H9 (cell line): ENCODE measurements at regions not wholly inside any gene's neighbourhood (a gene's known extent, or its start where the extent isn't known, plus 50 kb on each side); places are given as distances from the start of the nearest gene placed in this dataset.

Source experiments
- DNase-seq: peaks from one replicate; pipeline ENCODE4 v3.0.0-alpha.2; 2017
- H2AFZ ChIP-seq: one replicate; pipeline ENCODE4 v1.6.1; 2013; ENCODE audit warnings: mild to moderate bottlenecking, low read length, control low read depth, moderate library complexity
- H2AK5ac ChIP-seq: 2 replicates; pipeline ENCODE4 v1.6.1; 2013; ENCODE audit warnings: low read length, control low read depth, mixed read lengths; ENCODE audit not compliant: insufficient read length
- H2BK120ac ChIP-seq: one replicate; pipeline ENCODE4 v1.6.1; 2013; ENCODE audit warnings: low read depth, mild to moderate bottlenecking, low read length, control low read depth, inconsistent platforms; ENCODE audit not compliant: poor library complexity, severe bottlenecking
- H2BK12ac ChIP-seq: 2 replicates; pipeline ENCODE4 v1.6.1; 2013; ENCODE audit warnings: low read length, control low read depth, mixed read lengths, low read depth; ENCODE audit not compliant: insufficient read length
- H2BK15ac ChIP-seq: 2 replicates; pipeline ENCODE4 v1.6.1; 2013; ENCODE audit warnings: low read depth, low read length, control low read depth
- H2BK20ac ChIP-seq: one replicate; pipeline ENCODE4 v1.6.1; 2013; ENCODE audit warnings: low read depth, mild to moderate bottlenecking, low read length, control low read depth, inconsistent platforms; ENCODE audit not compliant: poor library complexity, severe bottlenecking
- H2BK5ac ChIP-seq: 2 replicates; pipeline ENCODE4 v1.6.1; 2013; ENCODE audit warnings: low read length, control low read depth, mixed read lengths; ENCODE audit not compliant: insufficient read length
- H3K14ac ChIP-seq: 2 replicates; pipeline ENCODE4 v1.6.1; 2013; ENCODE audit warnings: low read length, control low read depth; ENCODE audit not compliant: insufficient read depth
- H3K18ac ChIP-seq: 2 replicates; pipeline ENCODE4 v1.6.1; 2013; ENCODE audit warnings: low read depth, mild to moderate bottlenecking, mixed read lengths, low read length, control low read depth; ENCODE audit not compliant: insufficient read length
- H3K23ac ChIP-seq: 2 replicates; pipeline ENCODE4 v1.6.1; 2013; ENCODE audit warnings: low read length, control low read depth, mixed read lengths, low read depth; ENCODE audit not compliant: insufficient read length
- H3K23me2 ChIP-seq: 2 replicates; pipeline ENCODE4 v1.6.1; 2013; ENCODE audit warnings: low read depth, mild to moderate bottlenecking, mixed read lengths, low read length, control low read depth; ENCODE audit not compliant: insufficient read length, poor library complexity, severe bottlenecking
- H3K27ac ChIP-seq: 2 replicates; pipeline ENCODE4 v1.5.1; 2013; ENCODE audit warnings: low read length, control low read depth, mixed read lengths, low read depth; ENCODE audit not compliant: insufficient read length
- H3K27me3 ChIP-seq: 2 replicates; pipeline ENCODE4 v1.6.1; 2013; ENCODE audit warnings: low read length, control low read depth, inconsistent platforms; ENCODE audit not compliant: insufficient read depth
- H3K4ac ChIP-seq: 2 replicates; pipeline ENCODE4 v1.6.1; 2013; ENCODE audit warnings: low read depth, mild to moderate bottlenecking, control low read depth, inconsistent platforms, low read length, moderate library complexity
- H3K4me1 ChIP-seq: 2 replicates; pipeline ENCODE4 v1.6.1; 2013; ENCODE audit warnings: low read length, control low read depth, inconsistent platforms; ENCODE audit not compliant: insufficient read depth
- H3K4me2 ChIP-seq: 2 replicates; pipeline ENCODE4 v1.6.1; 2013; ENCODE audit warnings: low read length, control low read depth, mixed read lengths; ENCODE audit not compliant: insufficient read length, insufficient read depth
- H3K56ac ChIP-seq: 2 replicates; pipeline ENCODE4 v1.6.1; 2013; ENCODE audit warnings: low read depth, mild to moderate bottlenecking, mixed read lengths, low read length, control low read depth; ENCODE audit not compliant: insufficient read length
- H3K79me1 ChIP-seq: 2 replicates; pipeline ENCODE4 v1.6.1; 2013; ENCODE audit warnings: low read depth, mild to moderate bottlenecking, moderate library complexity, low read length, control low read depth, inconsistent platforms; ENCODE audit not compliant: insufficient read depth, poor library complexity, severe bottlenecking
- H3K79me2 ChIP-seq: 2 replicates; pipeline ENCODE4 v1.6.1; 2013; ENCODE audit warnings: low read length, control low read depth, inconsistent platforms; ENCODE audit not compliant: insufficient read depth
- H3K9ac ChIP-seq: 2 replicates; pipeline ENCODE4 v1.6.1; 2013; ENCODE audit warnings: low read length, control low read depth, mixed read lengths; ENCODE audit not compliant: insufficient read length; ENCODE audit errors: extremely low read depth
- H3K9me3 ChIP-seq: one replicate; pipeline ENCODE4 v1.6.1; 2013; ENCODE audit warnings: low read depth, low read length, inconsistent platforms; ENCODE audit not compliant: control insufficient read depth
- H3T11ph ChIP-seq: one replicate; pipeline ENCODE4 v1.6.1; 2013; ENCODE audit warnings: mild to moderate bottlenecking, low read length, control low read depth, inconsistent platforms
- H4K20me1 ChIP-seq: one replicate; pipeline ENCODE4 v1.6.1; 2013; ENCODE audit not compliant: control insufficient read depth, insufficient read length, insufficient read depth
- H4K5ac ChIP-seq: 2 replicates; pipeline ENCODE4 v1.6.1; 2013; ENCODE audit warnings: low read depth, mild to moderate bottlenecking, mixed read lengths, low read length, control low read depth; ENCODE audit not compliant: insufficient read length
- H4K8ac ChIP-seq: replicated peaks from 2 replicates; pipeline ENCODE4 v1.6.1; 2013; ENCODE audit warnings: low read length, control low read depth, mixed read lengths, low read depth; ENCODE audit not compliant: insufficient read length
- H4K91ac ChIP-seq: 2 replicates; pipeline ENCODE4 v1.6.1; 2013; ENCODE audit warnings: low read depth, mild to moderate bottlenecking, moderate library complexity, mixed read lengths, low read length, control low read depth; ENCODE audit not compliant: insufficient read length
- H3K27ac Mint-ChIP-seq, 3 experiments: 2 replicates in 2 of 3; 3 replicates in 1 of 3; pipeline ENCODE4 v1.8.0; 2020 to 2021; ENCODE audit warnings: mixed read lengths in 3 of 3, mild to moderate bottlenecking in 1 of 3, moderate library complexity in 1 of 3
- H3K27me3 Mint-ChIP-seq: 2 replicates; pipeline ENCODE4 v1.8.0; 2021; ENCODE audit warnings: low read depth, mild to moderate bottlenecking, moderate library complexity, mixed read lengths
- H3K36me3 Mint-ChIP-seq, 3 experiments: 2 replicates in 2 of 3; 3 replicates in 1 of 3; pipeline ENCODE4 v1.8.0; 2020 to 2021; ENCODE audit warnings: low read depth in 3 of 3, mixed read lengths in 3 of 3; ENCODE audit not compliant: insufficient read depth in 1 of 3
- H3K4me1 Mint-ChIP-seq, 2 experiments: 2 replicates each; pipeline ENCODE4 v1.8.0; 2020; ENCODE audit warnings: mixed read lengths in 2 of 2
- H3K4me3 Mint-ChIP-seq, 2 experiments: 2 replicates in 1 of 2; 3 replicates in 1 of 2; pipeline ENCODE4 v1.8.0; 2020 to 2021; ENCODE audit warnings: mild to moderate bottlenecking in 2 of 2, mixed read lengths in 2 of 2, moderate library complexity in 1 of 2
- H3K9me3 Mint-ChIP-seq, 2 experiments: 2 replicates in 1 of 2; 3 replicates in 1 of 2; pipeline ENCODE4 v1.8.0; 2020; ENCODE audit warnings: mild to moderate bottlenecking in 2 of 2, mixed read lengths in 2 of 2, moderate library complexity in 1 of 2
- CTCF ChIP-seq: fragments of 200-600 bp; sonication (generic); conservative IDR thresholded peaks from 3 replicates; pipeline ENCODE4 v1.8.0; 2021; ENCODE audit warnings: antibody characterized with exemption, mild to moderate bottlenecking
- WGBS: extraction: QIAGEN DNeasy Blood & Tissue Kit; methylation state at CpG from one replicate; pipeline ENCODE4 v1.1.7; 2013; ENCODE audit warnings: missing lambda C conversion rate, low lambda C conversion rate, mixed read lengths; ENCODE audit not compliant: insufficient read length; ENCODE audit errors: extremely low coverage; 5-methylcytosine and 5-hydroxymethylcytosine counted together

- Histone ChIP-seq H3K14ac (no peak overlapping the region), H3K9ac (no peak overlapping the region), H3K27me3 (no peaks in the 10 kb centered on the region), H3K27ac (no peak overlapping the region), H2AK5ac (no peak overlapping the region), H2BK20ac (no peak overlapping the region), H4K20me1 (no peaks in the 10 kb centered on the region), H3K4ac (no peak overlapping the region), H2BK5ac (no peak overlapping the region), H3K56ac (no peak overlapping the region), H3T11ph (no peak overlapping the region), H3K79me2 (no peaks in the 10 kb centered on the region), H2AFZ (no peak overlapping the region), H3K23ac (no peak overlapping the region), H2BK120ac (no peak overlapping the region), H4K5ac (no peak overlapping the region), H2BK12ac (no peak overlapping the region), H3K4me1 (no peaks in the 10 kb centered on the region), H3K79me1 (no peaks in the 10 kb centered on the region), H4K91ac (no peak overlapping the region), H3K9me3 (no peaks in the 10 kb centered on the region), H2BK15ac (no peak overlapping the region), H3K4me2 (no peak overlapping the region), H3K23me2 (no peaks in the 10 kb centered on the region), H3K18ac (no peak overlapping the region), H4K8ac (no peak overlapping the region)
- Mint-ChIP-seq H3K4me3 (no peak overlapping the region), H3K27ac (no peak overlapping the region), H3K27me3 (no peaks in the 10 kb centered on the region), H3K4me1 (no peaks in the 10 kb centered on the region), H3K9me3 (peaks cover 5% of the 10 kb centered on the region in 2 experiments; a peak in 2 of 5 replicates), H3K36me3 (peaks cover 0 to 9% (median under 1%) of the 10 kb centered on the region in 3 experiments; a peak in 3 of 7 replicates)
- no peak for TF ChIP-seq CTCF
- DNase-seq = no peak
- WGBS = no CpG with 5 or more reads among the region's 3 CpGs
Measured at GRCh38 chr6:146948790-146949342, 255.4 kb upstream of the STXBP5 start.
